ENCODE measurements at regions not wholly inside any gene's neighbourhood (a gene's known extent, or its start where the extent isn't known, plus 50 kb on each side); places are given as distances from the start of the nearest gene placed in this dataset.
"Not testable (repeated sequence)": the region's sequence is repeated elsewhere in the genome, so short reads cannot be mapped to it uniquely, and the experiment has no call there.

DNA sequence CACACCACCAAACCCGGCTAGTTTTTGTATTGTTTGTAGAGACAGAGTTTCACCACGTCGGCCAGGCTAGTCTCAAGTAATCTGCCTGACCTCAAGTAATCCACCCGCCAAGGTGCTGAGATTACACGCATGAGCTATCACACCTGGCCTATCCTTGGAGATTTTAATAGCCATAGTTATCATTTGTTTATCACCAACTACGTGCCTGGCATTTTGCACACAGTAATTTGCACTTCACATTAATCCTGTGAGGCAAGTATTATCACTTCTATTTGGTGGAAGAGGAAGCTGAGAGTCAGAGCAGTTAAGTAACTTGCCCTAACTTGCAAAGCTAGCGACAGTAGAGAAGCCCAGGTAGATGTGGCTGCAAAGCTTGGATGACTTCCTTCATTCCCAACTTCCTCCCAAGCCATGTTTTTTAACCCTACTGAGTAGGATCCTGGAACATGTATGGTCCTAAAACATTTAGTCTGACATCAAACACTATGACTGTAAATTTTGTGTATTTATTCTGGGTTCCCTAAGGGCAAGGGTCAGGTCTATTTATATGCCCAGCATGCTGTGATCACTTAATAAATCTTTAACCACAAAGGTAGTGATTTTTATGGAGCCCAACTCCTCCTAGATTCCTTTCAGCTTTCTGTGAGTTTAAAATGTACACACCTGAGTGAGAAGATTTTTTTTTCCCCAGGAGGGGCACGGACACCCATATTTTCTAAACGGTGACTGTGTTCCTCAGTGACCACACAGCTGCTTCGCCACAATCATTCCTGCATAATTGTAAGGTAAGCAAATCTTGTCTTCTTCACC is 100.2 kb upstream of the RAI14 start:
- 91 to 100% methylated on average over 7 to 10 of the region's 10 CpGs for WGBS, 2 experiments (ENCODE audit: insufficient coverage in 1 of 2, insufficient read length in 1 of 2)
- no peak overlapping the region for H3K9ac ChIP-seq (ENCODE audit: extremely low read depth, low read length, poor library complexity, severe bottlenecking)
- H3K4me1 Mint-ChIP-seq, result peaks cover 16% of the 10 kb centered on the region
- no peaks in the 10 kb centered on the region for H3K27me3 Mint-ChIP-seq (ENCODE audit: insufficient read depth)
- no peak for DNase-seq
- H3K4me3 ChIP-seq (ENCODE audit: low read length), result no peak overlapping the region
- H3K9me3 ChIP-seq (ENCODE audit: control insufficient read depth, low read length), result no peaks in the 10 kb centered on the region
- H3K27me3 ChIP-seq (ENCODE audit: control insufficient read depth, insufficient read depth, low read length, poor library complexity, severe bottlenecking), result no peaks in the 10 kb centered on the region
- H3K27ac ChIP-seq (ENCODE audit: low read depth, low read length), result no peak overlapping the region
- H3K36me3 ChIP-seq (ENCODE audit: control insufficient read depth, insufficient read depth, low read length), result no peaks in the 10 kb centered on the region
- no peaks in the 10 kb centered on the region for H3K36me3 Mint-ChIP-seq (ENCODE audit: low read depth)
- peak overlapping the region; percentile 13 for H3K27ac Mint-ChIP-seq
- H3K4me1 ChIP-seq (ENCODE audit: control insufficient read depth, insufficient read depth, low read length), result no peaks in the 10 kb centered on the region
- no peak overlapping the region for H3K4me3 Mint-ChIP-seq
- no peaks in the 10 kb centered on the region for H3K9me3 Mint-ChIP-seq
- TF ChIP-seq, protein P1, sequence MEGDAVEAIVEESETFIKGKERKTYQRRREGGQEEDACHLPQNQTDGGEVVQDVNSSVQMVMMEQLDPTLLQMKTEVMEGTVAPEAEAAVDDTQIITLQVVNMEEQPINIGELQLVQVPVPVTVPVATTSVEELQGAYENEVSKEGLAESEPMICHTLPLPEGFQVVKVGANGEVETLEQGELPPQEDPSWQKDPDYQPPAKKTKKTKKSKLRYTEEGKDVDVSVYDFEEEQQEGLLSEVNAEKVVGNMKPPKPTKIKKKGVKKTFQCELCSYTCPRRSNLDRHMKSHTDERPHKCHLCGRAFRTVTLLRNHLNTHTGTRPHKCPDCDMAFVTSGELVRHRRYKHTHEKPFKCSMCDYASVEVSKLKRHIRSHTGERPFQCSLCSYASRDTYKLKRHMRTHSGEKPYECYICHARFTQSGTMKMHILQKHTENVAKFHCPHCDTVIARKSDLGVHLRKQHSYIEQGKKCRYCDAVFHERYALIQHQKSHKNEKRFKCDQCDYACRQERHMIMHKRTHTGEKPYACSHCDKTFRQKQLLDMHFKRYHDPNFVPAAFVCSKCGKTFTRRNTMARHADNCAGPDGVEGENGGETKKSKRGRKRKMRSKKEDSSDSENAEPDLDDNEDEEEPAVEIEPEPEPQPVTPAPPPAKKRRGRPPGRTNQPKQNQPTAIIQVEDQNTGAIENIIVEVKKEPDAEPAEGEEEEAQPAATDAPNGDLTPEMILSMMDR (conservative IDR thresholded peaks at IDR 0.05), result no peak

DNA sequence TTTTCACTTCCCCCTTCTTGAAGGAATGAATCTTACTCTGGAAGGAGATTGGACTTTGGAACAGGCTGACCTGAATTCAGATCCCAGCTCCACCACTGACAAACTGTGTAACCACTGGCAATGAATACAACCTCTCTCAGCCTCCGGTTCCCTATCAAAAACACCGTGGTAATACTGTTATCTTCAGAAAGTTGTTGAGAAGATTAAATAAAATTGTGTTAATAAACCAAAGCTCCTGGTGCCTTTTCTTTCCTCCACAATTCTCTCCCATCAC is 99.7 kb upstream of the RAI14 start:
- H3K27me3 ChIP-seq (ENCODE audit: control insufficient read depth, insufficient read depth, low read length, poor library complexity, severe bottlenecking), result no peaks in the 10 kb centered on the region
- no peaks in the 10 kb centered on the region for H3K36me3 ChIP-seq (ENCODE audit: control insufficient read depth, insufficient read depth, low read length)
- H3K27ac Mint-ChIP-seq, result no peak overlapping the region
- H3K4me1 Mint-ChIP-seq, result peaks cover 16% of the 10 kb centered on the region
- H3K9me3 ChIP-seq (ENCODE audit: control insufficient read depth, low read length), result no peaks in the 10 kb centered on the region
- no peaks in the 10 kb centered on the region for H3K36me3 Mint-ChIP-seq (ENCODE audit: low read depth)
- no peaks in the 10 kb centered on the region for H3K4me1 ChIP-seq (ENCODE audit: control insufficient read depth, insufficient read depth, low read length)
- H3K4me3 Mint-ChIP-seq, result no peak overlapping the region
- H3K9me3 Mint-ChIP-seq, result no peaks in the 10 kb centered on the region
- no peak overlapping the region for H3K27ac ChIP-seq (ENCODE audit: low read depth, low read length)
- H3K27me3 Mint-ChIP-seq (ENCODE audit: insufficient read depth), result no peaks in the 10 kb centered on the region
- no peak for DNase-seq
- WGBS, 2 experiments (ENCODE audit: insufficient coverage in 1 of 2, insufficient read length in 1 of 2), result 91% methylated on average over 2 of the region's 2 CpGs; no CpG with 5 or more reads in 1 of the 2 experiments
- TF ChIP-seq, protein P1 (conservative IDR thresholded peaks at IDR 0.05), result no peak
- no peak overlapping the region for H3K4me3 ChIP-seq (ENCODE audit: low read length)
- H3K9ac ChIP-seq (ENCODE audit: extremely low read depth, low read length, poor library complexity, severe bottlenecking), result no peak overlapping the region

DNA sequence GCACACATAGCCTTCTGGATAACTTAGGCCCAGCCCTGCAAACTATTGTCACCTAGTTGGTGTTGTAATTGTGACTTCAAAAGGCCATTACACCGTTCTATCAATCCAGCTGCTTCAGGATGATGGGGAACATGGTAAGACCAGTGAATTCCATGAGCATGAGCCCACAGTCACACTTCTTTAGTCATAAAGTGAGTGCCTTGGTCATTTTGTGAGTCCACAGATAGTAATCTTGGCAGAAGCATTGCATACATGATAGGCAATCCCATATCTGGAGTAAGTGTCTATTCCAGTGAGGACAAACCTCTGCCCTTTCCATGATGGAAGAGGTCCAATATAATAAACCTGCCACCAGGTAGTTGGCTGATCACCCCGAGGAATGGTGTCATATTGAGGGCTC is 94.5 kb upstream of the RAI14 start:
- H3K36me3 Mint-ChIP-seq (ENCODE audit: low read depth); H3K4me3 Mint-ChIP-seq; H3K9ac ChIP-seq (ENCODE audit: extremely low read depth, low read length, poor library complexity, severe bottlenecking); DNase-seq; H3K4me1 ChIP-seq (ENCODE audit: control insufficient read depth, insufficient read depth, low read length); H3K4me3 ChIP-seq (ENCODE audit: low read length); H3K27me3 Mint-ChIP-seq (ENCODE audit: insufficient read depth); H3K9me3 ChIP-seq (ENCODE audit: control insufficient read depth, low read length); H3K27ac Mint-ChIP-seq; H3K27ac ChIP-seq (ENCODE audit: low read depth, low read length); H3K27me3 ChIP-seq (ENCODE audit: control insufficient read depth, insufficient read depth, low read length, poor library complexity, severe bottlenecking); H3K36me3 ChIP-seq (ENCODE audit: control insufficient read depth, insufficient read depth, low read length); H3K9me3 Mint-ChIP-seq: not testable (repeated sequence)
- H3K4me1 Mint-ChIP-seq, result peaks cover 12% of the 10 kb centered on the region
- WGBS, 2 experiments (ENCODE audit: insufficient coverage in 1 of 2, insufficient read length in 1 of 2), result 90 to 100% methylated on average over 1 to 2 of the region's 2 CpGs

DNA sequence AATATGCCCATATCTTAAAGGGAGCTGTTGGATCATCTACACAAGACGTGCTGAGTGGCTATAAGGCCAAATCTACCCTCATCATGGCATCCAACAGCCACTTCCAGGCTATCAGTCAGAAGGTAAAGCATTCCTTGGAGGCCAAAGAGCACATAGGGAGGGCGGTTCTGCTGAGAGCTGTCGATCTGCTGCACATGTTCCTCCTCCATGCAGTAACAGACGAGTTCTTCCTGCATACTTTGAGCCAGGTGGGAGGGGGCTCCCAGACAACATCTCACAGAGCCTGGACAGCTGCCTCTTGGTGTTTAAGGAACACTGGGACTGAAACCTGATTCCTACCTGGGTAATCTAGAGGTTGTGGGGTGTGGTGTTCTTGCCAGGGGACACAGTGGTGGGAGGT is 93.3 kb upstream of the RAI14 start:
- no peaks in the 10 kb centered on the region for H3K4me1 ChIP-seq (ENCODE audit: control insufficient read depth, insufficient read depth, low read length)
- H3K9me3 ChIP-seq (ENCODE audit: control insufficient read depth, low read length), result no peaks in the 10 kb centered on the region
- no peak overlapping the region for H3K9ac ChIP-seq (ENCODE audit: extremely low read depth, low read length, poor library complexity, severe bottlenecking)
- no peak overlapping the region for H3K27ac Mint-ChIP-seq
- DNase-seq, result no peak
- no peaks in the 10 kb centered on the region for H3K27me3 ChIP-seq (ENCODE audit: control insufficient read depth, insufficient read depth, low read length, poor library complexity, severe bottlenecking)
- H3K4me1 Mint-ChIP-seq, result peaks cover 7% of the 10 kb centered on the region
- H3K9me3 Mint-ChIP-seq, result no peaks in the 10 kb centered on the region
- WGBS, 2 experiments (ENCODE audit: insufficient coverage in 1 of 2, insufficient read length in 1 of 2), result 91 to 92% methylated on average over 4 of the region's 4 CpGs
- TF ChIP-seq, protein P1 (conservative IDR thresholded peaks at IDR 0.05), result no peak
- no peak overlapping the region for H3K27ac ChIP-seq (ENCODE audit: low read depth, low read length)
- H3K4me3 ChIP-seq (ENCODE audit: low read length), result no peak overlapping the region
- H3K27me3 Mint-ChIP-seq (ENCODE audit: insufficient read depth), result peaks cover 6% of the 10 kb centered on the region
- H3K36me3 ChIP-seq (ENCODE audit: control insufficient read depth, insufficient read depth, low read length), result no peaks in the 10 kb centered on the region
- H3K4me3 Mint-ChIP-seq, result no peak overlapping the region
- no peaks in the 10 kb centered on the region for H3K36me3 Mint-ChIP-seq (ENCODE audit: low read depth)

All from endodermal cell (in vitro differentiated cells).